ENCODE measurements at regions not wholly inside any gene's neighbourhood (a gene's known extent, or its start where the extent isn't known, plus 50 kb on each side); places are given as distances from the start of the nearest gene placed in this dataset.

DNA sequence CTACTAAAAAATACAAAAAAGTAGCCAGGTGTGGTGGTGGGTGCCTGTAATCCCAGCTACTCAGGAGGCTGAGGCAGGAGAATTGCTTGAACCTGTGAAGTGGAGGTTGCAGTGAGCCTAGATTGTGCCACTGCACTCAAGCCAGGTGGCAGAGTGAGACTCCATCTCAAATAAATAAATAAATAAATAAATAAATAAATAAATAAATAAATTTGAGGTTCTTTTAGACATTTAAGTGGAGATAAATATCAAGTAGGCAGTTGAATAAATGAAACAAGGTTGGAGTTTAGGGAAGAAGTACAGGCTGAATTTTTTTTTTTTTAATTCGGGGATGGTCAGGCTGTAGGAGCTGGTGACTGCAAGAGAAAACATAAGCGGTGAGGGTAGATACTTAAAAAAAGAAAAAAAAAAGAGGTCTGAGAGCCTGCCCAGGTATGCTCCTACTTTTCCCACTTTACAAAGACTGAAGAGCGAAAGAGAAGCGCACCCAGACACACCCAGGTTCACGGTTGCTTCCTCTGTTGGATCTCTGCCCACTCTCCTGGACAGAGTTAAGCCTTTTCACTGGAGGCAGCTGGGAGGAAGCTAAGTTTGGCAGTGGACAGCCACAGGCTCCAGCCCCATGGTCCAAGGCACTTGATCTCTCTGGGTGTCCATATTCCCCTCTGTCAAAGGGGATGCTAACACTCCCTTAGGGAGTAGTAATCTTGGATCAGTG, 100.9 kb upstream of the PRDM1 start:
- TF ChIP-seq, protein P1, sequence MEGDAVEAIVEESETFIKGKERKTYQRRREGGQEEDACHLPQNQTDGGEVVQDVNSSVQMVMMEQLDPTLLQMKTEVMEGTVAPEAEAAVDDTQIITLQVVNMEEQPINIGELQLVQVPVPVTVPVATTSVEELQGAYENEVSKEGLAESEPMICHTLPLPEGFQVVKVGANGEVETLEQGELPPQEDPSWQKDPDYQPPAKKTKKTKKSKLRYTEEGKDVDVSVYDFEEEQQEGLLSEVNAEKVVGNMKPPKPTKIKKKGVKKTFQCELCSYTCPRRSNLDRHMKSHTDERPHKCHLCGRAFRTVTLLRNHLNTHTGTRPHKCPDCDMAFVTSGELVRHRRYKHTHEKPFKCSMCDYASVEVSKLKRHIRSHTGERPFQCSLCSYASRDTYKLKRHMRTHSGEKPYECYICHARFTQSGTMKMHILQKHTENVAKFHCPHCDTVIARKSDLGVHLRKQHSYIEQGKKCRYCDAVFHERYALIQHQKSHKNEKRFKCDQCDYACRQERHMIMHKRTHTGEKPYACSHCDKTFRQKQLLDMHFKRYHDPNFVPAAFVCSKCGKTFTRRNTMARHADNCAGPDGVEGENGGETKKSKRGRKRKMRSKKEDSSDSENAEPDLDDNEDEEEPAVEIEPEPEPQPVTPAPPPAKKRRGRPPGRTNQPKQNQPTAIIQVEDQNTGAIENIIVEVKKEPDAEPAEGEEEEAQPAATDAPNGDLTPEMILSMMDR (IDR thresholded peaks at IDR 0.05; ENCODE audit: low read depth, low read length): no peak
- no peak for TF ChIP-seq EZH2phosphoT487 (IDR thresholded peaks at IDR 0.05; ENCODE audit: low read depth)
